Endothelial cell of umbilical vein (primary cell): ENCODE measurements at regions not wholly inside any gene's neighbourhood (a gene's known extent, or its start where the extent isn't known, plus 50 kb on each side); places are given as distances from the start of the nearest gene placed in this dataset.

Experiments used
- BruUV-seq: library from RNA; stranded (reverse); fragments of 400-500 nt; replicated peaks from 2 replicates; lab custom pipeline; 2021; lab: Mats Ljungman, UMichigan
- CTCF ChIA-PET: fragments of 300-600, 350-600 bp; sonication (Branson Sonifier 250); formaldehyde crosslinking; loops from one replicate; lab custom pipeline; 2021; ENCODE audit warnings: antibody characterized with exemption, inconsistent platforms; lab: Charles Lee
- POLR2A ChIA-PET: fragments of 300-600, 350-600 bp; sonication (Branson Sonifier 250); formaldehyde crosslinking; loops from one replicate; lab custom pipeline; 2021; ENCODE audit warnings: antibody characterized with exemption, inconsistent platforms; lab: Charles Lee
- DNase-seq: peaks from one replicate; pipeline ENCODE4 v3.0.0-alpha.2; 2011; ENCODE audit warnings: low read depth, low spot score
- FAIRE-seq: peaks from 2 replicates; lab custom pipeline; 2011; peaks lifted over from hg19 to GRCh38; lab: Jason Lieb, UNC
- H2AFZ ChIP-seq: 2 replicates; pipeline ENCODE4 v1.6.0; 2012; ENCODE audit warnings: low read depth, low read length, control low read depth, inconsistent platforms
- H3K27ac ChIP-seq: 2 replicates; pipeline ENCODE4 v1.5.1; 2011; ENCODE audit warnings: low read depth, mild to moderate bottlenecking, control low read depth, low read length, moderate library complexity; ENCODE audit not compliant: insufficient read depth
- H3K27me3 ChIP-seq, 2 experiments: 2 replicates each; pipeline versions ENCODE4 v1.6.0 to v1.6.1; 2011; ENCODE audit warnings: low read length in 2 of 2, mixed read lengths in 1 of 2; ENCODE audit not compliant: control insufficient read depth in 2 of 2, insufficient read depth in 2 of 2
- H3K36me3 ChIP-seq, 2 experiments: 2 replicates in 1 of 2; 3 replicates in 1 of 2; pipeline ENCODE4 v1.5.1; 2011; ENCODE audit warnings: low read length in 2 of 2, mild to moderate bottlenecking in 1 of 2, moderate library complexity in 1 of 2; ENCODE audit not compliant: control insufficient read depth in 2 of 2, insufficient read depth in 2 of 2; ENCODE audit errors: extremely low read depth in 1 of 2
- H3K4me1 ChIP-seq: 3 replicates; pipeline ENCODE4 v1.5.1; 2011; ENCODE audit warnings: mild to moderate bottlenecking, low read length; ENCODE audit not compliant: control insufficient read depth, insufficient read depth; ENCODE audit errors: extremely low read depth
- H3K4me2 ChIP-seq: 2 replicates; pipeline ENCODE4 v1.6.1; 2011; ENCODE audit warnings: low read length, control low read depth, mixed read lengths; ENCODE audit not compliant: insufficient read depth
- H3K4me3 ChIP-seq, 3 experiments: fragments of 200-600 bp in 1 of 3; sonication (generic), shearing (Covaris generic) in 1 of 3; replicated peaks in 1 of 3; 2 replicates each; pipeline ENCODE4 v1.5.1; 2011 to 2016; ENCODE audit warnings: control low read depth in 3 of 3, low read length in 3 of 3, mild to moderate bottlenecking in 2 of 3, inconsistent platforms in 1 of 3, low read depth in 1 of 3, moderate library complexity in 1 of 3; ENCODE audit not compliant: insufficient read depth in 1 of 3
- H3K79me2 ChIP-seq: 2 replicates; pipeline ENCODE4 v1.6.0; 2012; ENCODE audit warnings: low read length, inconsistent platforms; ENCODE audit not compliant: control insufficient read depth, insufficient read depth
- H3K9ac ChIP-seq: replicated peaks from 2 replicates; pipeline ENCODE3; 2011; ENCODE audit warnings: low read length, control low read depth; ENCODE audit not compliant: insufficient read depth; ENCODE audit errors: extremely low read depth
- H3K9me1 ChIP-seq: replicated peaks from 3 replicates; pipeline ENCODE4 v1.6.0; 2011; ENCODE audit warnings: mild to moderate bottlenecking, low read length; ENCODE audit not compliant: control insufficient read depth, insufficient read depth; ENCODE audit errors: extremely low read depth
- H3K9me3 ChIP-seq: replicated peaks from 2 replicates; pipeline ENCODE4 v1.5.1; 2012; ENCODE audit warnings: low read length, inconsistent platforms; ENCODE audit not compliant: control insufficient read depth, insufficient read depth
- H4K20me1 ChIP-seq: replicated peaks from 2 replicates; pipeline ENCODE3; 2011; ENCODE audit warnings: mild to moderate bottlenecking, low read length; ENCODE audit not compliant: control insufficient read depth, insufficient read depth; ENCODE audit errors: extremely low read depth
- EZH2 ChIP-seq: IDR thresholded peaks from 2 replicates; pipeline ENCODE4 v1.6.1; 2012; ENCODE audit warnings: borderline replicate concordance, low read depth, mild to moderate bottlenecking, moderate library complexity, low read length, inconsistent platforms; ENCODE audit not compliant: severe bottlenecking
- FOS ChIP-seq: IDR thresholded peaks from 2 replicates; pipeline ENCODE4 v1.6.1; 2011; ENCODE audit warnings: mild to moderate bottlenecking, low read length, moderate library complexity, borderline replicate concordance; ENCODE audit not compliant: insufficient read depth
- GATA2 ChIP-seq: IDR thresholded peaks from 2 replicates; pipeline ENCODE4 v1.7.0; 2011; ENCODE audit warnings: low read depth, mild to moderate bottlenecking, moderate library complexity, mixed read lengths, low read length; ENCODE audit not compliant: insufficient read length, insufficient read depth
- JUN ChIP-seq: IDR thresholded peaks from 2 replicates; pipeline ENCODE4 v1.6.1; 2011; ENCODE audit warnings: borderline replicate concordance, low read depth; ENCODE audit not compliant: insufficient read length, insufficient read depth
- MYC ChIP-seq: IDR thresholded peaks from one replicate; pipeline ENCODE4 v1.6.1; 2011; ENCODE audit warnings: mild to moderate bottlenecking, low read depth, low read length
- POLR2A ChIP-seq: IDR thresholded peaks from 2 replicates; pipeline ENCODE4 v1.6.1; 2012; ENCODE audit warnings: low read depth, mild to moderate bottlenecking, control low read depth, low read length
- POLR2AphosphoS5 ChIP-seq: IDR thresholded peaks from 2 replicates; pipeline ENCODE4 v1.6.1; 2012; ENCODE audit warnings: low read depth, mild to moderate bottlenecking, control low read depth, low read length, moderate library complexity; ENCODE audit not compliant: insufficient read depth
- dilution Hi-C: fragments of 300-500 bp; cut with MboI; formaldehyde crosslinking; loops from one replicate; pipeline ENCODE4 v1.15.0; 2019; ENCODE audit warnings: low sequenced_read_pairs; ENCODE audit not compliant: extremely low pct_ligation_motif_present
- intact Hi-C: fragments of 100-400 bp; cut with micrococcal nuclease; formaldehyde crosslinking; loops from one replicate; pipeline ENCODE4 v1.10.0; 2022
- TF ChIP-seq, protein P1 (sequence below): IDR thresholded peaks from 2 replicates; pipeline ENCODE4 v1.6.1; 2011; ENCODE audit not compliant: insufficient read depth, insufficient read length
- TF ChIP-seq, protein P2 (sequence below), 2 donors: IDR thresholded peaks; 1 replicate in 1 of 2; 2 replicates in 1 of 2; pipeline ENCODE4 v1.5.1; 2011; ENCODE audit warnings: low read length in 2 of 2, mild to moderate bottlenecking in 2 of 2, moderate library complexity in 2 of 2, control low read depth in 1 of 2, inconsistent platforms in 1 of 2, low read depth in 1 of 2; ENCODE audit not compliant: insufficient read depth in 1 of 2; ENCODE audit errors: extremely low read depth in 1 of 2

DNA sequence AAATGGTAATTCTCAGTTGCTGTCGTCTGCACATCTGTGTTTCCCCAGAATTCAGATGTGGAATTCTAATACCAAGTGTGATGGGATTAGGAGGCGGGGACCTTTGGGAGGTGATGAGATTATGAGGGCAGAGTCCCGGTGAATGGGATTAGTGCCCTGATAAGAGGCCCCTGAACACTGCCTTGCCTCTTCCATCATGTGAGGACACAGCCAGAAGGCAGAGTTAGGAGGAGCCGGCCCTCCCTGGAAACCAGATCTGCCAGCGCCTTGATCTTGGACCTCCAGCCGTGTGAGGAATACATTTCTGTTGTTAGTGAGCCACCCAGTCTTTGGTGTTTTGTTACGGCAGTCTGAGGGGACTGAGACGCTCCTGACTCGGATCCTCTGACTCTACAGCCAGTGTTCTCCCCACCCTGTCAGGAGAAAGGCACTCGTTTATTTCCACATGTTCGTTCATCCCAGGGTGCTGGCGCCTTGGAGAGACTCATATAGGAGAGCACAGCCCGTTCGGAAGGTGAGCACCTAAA is 395.0 kb downstream of the ZNF516 start:
- FAIRE-seq (no peak), DNase-seq (no peak)
- H3K9ac ChIP-seq = no peak overlapping the region
- H3K27me3 ChIP-seq = no peaks in the 10 kb centered on the region
- intact Hi-C loops (no loop called here), dilution Hi-C loops (no loop called here)
- no TSS peak for BruUV-seq
- ChIA-PET CTCF (no interaction called here), POLR2A (no interaction called here)
- no peak overlapping the region for H2AFZ ChIP-seq
- no peaks in the 10 kb centered on the region for H4K20me1 ChIP-seq
- no peak overlapping the region for H3K4me3 ChIP-seq
- H3K9me1 ChIP-seq = no peaks in the 10 kb centered on the region
- H3K79me2 ChIP-seq = no peaks in the 10 kb centered on the region
- TF ChIP-seq GATA2 = no peak
- TF ChIP-seq, protein P1, sequence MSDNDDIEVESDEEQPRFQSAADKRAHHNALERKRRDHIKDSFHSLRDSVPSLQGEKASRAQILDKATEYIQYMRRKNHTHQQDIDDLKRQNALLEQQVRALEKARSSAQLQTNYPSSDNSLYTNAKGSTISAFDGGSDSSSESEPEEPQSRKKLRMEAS = no peak
- TF ChIP-seq MYC = no peak
- no peak for TF ChIP-seq POLR2A
- no peak for TF ChIP-seq EZH2
- no peak for TF ChIP-seq FOS
- TF ChIP-seq, protein P2, sequence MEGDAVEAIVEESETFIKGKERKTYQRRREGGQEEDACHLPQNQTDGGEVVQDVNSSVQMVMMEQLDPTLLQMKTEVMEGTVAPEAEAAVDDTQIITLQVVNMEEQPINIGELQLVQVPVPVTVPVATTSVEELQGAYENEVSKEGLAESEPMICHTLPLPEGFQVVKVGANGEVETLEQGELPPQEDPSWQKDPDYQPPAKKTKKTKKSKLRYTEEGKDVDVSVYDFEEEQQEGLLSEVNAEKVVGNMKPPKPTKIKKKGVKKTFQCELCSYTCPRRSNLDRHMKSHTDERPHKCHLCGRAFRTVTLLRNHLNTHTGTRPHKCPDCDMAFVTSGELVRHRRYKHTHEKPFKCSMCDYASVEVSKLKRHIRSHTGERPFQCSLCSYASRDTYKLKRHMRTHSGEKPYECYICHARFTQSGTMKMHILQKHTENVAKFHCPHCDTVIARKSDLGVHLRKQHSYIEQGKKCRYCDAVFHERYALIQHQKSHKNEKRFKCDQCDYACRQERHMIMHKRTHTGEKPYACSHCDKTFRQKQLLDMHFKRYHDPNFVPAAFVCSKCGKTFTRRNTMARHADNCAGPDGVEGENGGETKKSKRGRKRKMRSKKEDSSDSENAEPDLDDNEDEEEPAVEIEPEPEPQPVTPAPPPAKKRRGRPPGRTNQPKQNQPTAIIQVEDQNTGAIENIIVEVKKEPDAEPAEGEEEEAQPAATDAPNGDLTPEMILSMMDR (IDR thresholded peaks at IDR 0.05; ENCODE audit: extremely low read depth in 1 of 2, insufficient read depth in 1 of 2, low read depth in 1 of 2, low read length in 2 of 2) = no peak
- no peak for TF ChIP-seq POLR2AphosphoS5
- no peak for TF ChIP-seq JUN
- H3K27ac ChIP-seq = no peak overlapping the region
- no peak overlapping the region for H3K4me2 ChIP-seq
- H3K36me3 ChIP-seq = no peaks in the 10 kb centered on the region
- H3K4me1 ChIP-seq = no peaks in the 10 kb centered on the region
- H3K9me3 ChIP-seq = peaks cover 2% of the 10 kb centered on the region
